NCI-H460 (cell line): ENCODE measurements at regions not wholly inside any gene's neighbourhood (a gene's known extent, or its start where the extent isn't known, plus 50 kb on each side); places are given as distances from the start of the nearest gene placed in this dataset.

ENCODE experiments used
- DNase-seq: peaks from one replicate; pipeline ENCODE4 v3.0.0-alpha.2; 2016; ENCODE audit warnings: low read depth; ENCODE audit errors: extremely low read depth

DNA sequence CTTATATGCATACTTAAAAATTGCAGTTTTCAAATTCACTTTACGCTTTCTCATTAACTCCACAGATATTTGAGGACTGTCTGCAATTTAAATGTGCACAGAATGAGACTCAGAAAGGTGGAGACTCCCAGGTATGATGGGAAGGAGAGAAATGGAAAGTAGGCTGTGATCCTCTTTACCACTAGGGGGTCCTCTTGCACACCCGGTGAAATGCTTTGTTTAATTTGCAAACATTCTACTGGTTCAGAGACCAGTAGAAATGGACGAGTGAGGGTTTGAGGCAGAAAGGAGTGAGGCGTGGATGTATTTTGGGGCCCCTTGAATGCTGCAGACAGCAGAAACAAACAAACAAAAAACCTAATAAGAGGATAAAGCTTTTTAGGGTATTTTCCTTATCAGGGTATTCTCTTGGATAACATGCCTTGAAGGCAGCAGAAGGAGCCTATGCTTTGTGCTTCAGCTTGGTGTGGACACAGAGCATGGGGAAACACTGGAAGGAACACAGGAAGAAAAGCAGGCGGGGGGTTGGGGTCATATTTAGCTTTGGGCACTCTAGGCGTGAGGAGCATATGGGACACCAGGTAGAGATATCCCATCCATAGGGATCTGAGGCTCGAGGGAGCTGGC, 410.1 kb downstream of the DMRT2 start:
- no peak for DNase-seq

DNA sequence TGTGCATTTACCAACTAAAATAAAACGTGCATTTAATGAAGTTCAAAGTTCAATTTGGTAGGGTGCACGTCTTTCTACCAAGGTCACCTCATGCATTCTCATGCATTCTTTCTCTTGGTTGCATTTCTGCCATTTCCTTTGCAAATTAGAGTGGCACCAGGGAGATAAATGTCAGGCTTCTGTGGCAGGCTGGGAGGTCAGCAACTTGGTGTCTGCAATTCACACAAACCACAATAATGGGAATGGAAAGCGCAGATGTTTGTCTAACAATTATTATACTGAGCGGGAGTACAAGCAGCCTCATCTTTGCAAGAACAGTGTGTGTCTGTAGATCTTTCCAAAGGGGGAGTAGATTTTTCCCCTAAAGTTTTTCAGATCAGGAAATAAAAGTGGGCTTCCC, 411.7 kb downstream of the DMRT2 start:
- no peak for DNase-seq

DNA sequence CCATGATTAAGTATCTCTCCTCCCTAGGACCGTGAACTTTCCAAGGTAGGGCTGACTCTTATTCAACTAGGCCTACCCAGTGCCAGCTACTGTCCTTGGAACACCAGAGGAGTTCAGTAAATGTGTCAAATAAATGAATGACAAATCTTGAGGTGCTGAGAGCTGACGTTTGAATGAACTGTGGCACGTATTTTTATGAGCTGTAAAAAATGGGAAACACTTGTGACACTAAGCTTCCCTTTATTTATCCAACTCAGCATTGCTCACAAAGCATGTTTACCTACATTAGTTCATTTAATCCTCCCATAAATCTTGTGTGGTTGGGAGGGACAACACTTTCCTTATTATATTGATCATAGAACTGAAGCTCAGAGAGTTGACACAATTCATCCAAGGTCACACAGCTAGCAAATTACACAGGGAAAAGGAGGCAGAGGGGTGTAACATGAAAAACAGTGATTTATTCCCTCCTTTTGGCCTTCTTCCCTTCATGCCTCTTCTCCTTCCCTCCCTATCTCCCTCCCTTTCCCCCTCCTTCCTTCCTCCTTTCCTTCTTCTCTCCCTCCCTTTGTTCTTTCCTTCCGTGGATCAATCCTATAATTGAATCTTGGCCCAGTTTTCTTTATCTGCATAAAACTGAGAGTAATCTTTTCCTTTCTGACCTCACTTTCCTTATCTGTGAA, 412.6 kb downstream of the DMRT2 start:
- no peak for DNase-seq

DNA sequence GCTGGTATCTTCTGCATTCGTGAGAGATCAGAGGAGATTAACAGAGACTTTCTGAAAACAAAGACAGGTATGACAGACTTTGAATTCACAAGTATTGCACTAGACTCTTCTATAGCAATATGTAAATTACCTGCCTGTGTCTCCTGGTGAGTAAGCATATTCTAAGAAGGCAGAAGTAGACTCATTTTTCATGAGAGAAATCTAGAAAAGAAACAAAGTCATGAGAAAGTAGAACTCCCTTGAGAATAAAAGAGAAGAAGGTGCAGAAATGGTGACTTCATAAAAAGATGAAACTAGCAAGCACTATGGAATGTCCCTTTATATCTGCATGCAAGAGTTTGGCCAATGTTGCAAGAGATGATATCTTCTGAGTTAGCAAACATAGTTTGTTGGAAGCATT, 419.8 kb downstream of the DMRT2 start:
- no peak for DNase-seq

DNA sequence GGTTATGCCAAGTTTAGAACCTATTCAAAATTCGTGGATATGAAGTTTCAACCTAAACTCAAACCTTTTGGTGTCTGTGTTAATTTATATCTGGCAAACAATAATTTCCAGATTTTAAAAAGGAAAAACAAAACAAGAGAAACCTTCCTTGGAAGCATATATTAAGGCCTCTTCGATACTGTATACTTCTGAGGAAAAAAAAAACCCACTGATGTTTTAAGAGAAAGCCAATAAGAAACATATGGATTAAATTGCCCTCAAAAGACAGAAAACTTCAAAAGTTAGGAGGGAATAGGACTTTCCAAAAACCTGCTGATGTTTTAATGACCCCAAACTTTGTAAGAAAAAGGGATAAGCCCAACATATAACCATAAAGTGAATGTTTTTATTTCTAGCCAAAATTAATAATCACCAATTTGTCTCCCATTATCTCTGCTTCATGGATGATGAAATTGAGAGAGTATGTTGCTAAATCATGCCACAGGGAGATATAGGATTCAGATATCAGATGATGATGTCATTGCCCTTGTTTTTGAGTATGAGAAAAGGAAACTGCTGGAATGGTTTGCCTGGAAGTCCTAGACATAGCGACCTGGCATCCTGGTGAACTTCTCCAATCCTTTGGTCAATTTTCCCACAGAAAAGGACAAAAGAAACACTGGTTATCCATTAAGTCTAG, 423.9 kb downstream of the DMRT2 start:
- DNase-seq = no peak

DNA sequence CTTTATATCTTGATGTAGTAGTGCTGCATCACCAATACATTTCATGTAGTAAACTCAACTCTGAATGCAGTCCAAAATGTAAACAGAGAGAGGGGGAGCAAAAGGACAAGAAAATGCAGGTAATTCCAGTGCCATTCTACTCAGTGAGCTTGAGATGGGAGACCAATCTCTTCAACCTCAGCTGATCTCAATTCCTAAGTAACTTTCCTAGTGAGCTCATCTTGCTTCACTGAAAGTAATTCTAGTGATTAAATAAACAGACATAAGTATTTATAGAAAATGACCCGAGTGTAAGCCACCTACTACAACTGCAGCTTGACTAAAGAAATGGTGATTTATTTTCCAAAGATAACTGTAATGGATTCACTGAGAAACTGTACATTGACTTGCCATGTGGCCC, 424.5 kb downstream of the DMRT2 start:
- no peak for DNase-seq

DNA sequence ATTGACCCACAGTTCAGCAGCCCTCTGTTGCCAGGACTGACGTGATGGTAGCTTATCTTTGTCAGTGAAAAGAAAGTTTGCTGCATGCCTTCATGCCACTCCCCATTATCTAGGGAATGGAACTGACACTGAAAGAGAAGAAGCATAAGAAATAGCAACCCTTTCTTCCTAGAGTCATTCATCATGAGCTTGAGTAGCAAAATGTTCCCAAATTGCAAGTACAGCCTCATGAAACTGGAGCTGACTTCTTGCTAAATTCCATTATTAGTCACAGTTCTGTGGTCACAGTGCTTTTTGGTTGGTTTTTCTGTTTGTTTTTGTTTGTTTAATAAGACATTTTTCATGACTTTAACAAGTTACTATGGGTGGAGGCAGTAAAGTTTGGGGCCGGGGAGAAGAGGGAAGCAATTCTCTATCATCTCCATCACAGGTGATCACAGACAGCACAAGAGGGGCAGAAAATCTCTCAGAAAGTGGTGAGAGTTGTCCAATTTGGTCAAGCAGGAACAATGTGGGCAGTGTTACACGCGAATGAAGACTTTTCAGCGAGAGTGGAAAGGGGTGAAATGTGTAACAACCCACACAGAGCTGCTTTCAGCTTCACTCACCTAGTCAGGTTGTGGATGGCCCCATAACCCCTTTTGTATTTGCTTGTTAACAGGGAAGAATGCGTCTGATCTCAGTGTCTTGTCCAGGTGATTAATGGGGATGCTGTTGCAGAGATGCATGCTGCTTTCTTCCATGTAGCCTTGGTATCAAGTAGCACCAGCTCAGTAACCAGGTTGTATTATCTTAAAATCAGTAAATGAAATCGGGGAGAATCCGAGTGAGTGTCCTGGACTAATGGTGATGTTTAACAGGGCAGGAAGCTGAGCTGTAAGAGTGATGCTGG, 440.4 kb downstream of the DMRT2 start:
- DNase-seq = no peak

DNA sequence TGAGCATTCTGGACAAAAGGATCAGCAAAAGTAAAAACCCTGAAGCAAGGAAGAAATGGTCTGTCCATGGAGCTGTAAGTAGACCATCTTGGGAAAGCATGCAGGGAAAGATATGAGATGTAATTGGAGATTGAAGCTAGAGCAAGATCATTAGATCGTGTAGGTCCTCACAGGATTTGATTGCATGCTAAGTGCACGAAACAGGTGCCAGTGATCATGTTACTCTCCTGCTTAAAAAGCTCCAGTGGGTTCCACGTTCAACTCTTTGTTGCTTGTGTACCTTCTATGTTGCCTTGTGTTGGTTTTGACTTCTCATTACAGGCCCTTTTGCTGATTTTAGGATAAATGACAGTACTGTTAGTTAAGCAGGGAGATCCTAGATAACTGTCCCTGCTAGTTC, 442.0 kb downstream of the DMRT2 start:
- no peak for DNase-seq

DNA sequence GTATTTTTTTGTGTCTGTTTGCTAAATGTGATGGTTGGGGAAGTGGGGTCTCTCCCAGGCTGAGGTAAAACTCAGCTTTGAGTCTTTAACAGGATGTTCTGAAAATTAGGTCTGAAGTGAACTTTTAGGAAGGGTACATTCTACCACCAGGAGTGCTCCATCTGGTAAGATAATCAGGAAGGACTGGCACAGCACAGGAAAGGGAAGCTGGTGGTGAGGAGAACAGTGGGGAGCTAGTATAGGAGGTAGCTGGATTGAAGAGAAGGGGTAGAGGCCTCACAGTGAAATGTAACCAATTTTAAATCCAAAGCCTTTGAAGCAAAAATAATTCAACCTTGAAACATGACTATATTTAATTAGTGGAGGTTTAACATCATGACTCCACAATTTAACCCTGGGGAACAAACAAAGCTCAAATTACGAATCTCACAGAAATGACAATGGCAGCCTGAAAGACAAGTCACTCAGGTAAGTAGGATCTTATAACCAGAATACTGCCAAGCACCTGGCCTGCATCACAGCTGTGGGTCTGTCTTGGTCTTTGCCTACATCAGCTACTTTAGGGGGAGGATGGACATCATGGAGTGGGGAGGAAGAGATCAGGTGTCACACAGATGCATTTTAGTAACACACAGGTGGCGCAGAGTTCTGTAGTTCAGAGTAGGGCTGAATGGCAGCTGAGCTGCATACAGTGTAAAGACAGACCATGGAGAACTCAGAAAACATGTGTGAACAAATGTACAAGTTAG, 445.3 kb downstream of the DMRT2 start:
- no peak for DNase-seq

DNA sequence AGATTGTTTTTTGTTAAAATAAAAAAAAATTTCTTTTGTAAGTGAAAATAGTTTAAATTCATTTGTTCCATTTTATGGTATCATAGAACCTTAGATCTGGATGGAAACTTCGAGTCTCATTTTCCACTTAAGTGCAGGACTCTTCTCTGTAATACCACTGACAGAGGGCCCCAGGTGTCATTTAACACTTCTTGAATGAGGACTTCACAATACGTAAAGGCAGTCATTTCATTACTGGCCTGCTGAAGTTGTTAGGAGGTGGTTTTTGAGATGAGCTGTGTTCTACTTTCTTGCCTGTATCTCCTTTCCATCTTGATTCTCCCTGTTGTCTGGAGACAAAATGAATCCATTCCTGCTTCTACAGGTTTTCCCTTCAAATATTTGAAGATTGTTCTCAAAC, 455.3 kb downstream of the DMRT2 start:
- DNase-seq = no peak

DNA sequence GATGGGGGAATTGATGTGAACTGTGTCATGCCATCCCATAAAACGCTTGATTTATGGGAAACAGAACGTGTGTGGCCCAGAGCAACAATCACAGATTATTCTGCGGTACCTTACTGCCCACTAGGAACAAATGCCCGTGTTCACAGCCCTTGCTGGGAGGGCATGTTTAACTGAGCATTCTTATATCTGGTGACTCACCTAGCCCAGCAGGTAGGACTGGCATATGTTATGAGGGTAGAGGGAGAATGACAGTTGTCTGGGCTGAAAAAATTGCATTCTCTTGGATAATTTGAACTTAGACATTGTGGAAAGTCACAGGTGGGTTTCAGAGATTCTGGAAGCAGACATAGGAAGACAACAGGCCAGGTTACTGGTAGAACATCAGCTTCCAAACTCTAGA, 460.6 kb downstream of the DMRT2 start:
- DNase-seq = no peak

DNA sequence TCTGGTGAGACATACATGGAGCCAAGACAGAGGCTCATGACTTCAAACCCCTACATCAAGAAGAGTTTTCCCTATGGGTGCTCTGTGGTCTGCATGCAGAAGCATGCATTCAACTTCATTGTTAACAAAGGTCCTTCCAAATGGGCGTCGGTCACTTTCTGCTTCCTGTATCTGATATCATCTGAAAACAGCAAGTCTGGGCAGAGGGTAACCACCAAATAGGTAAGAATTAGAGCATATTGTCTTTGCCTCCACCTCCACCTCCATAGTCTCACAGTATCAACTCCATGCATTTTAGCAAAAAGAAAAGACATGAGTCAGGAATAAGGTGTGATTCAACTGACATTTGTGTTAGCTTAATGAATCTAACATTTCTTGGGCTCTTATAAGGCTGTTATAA, 462.9 kb downstream of the DMRT2 start:
- DNase-seq = no peak

DNA sequence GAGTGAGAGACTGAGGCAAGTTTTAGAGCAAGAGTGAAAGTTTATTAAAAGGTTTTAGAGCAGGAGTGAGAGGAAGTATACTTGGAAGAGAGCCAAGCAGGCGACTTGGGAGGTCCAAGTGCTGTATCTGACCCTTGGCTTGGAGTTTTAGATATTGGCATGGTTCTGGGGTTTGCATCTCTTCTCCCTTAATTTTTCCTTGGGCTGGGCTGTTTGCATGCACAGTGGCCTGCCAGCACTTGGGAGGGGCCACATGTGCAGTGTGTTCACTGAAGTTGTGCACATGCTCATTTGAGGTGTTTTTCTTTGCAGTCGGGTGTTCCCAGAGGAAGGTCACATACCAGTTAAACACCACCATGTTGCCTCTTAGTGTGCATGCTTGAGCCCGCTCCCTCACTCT, 464.1 kb downstream of the DMRT2 start:
- DNase-seq = no peak

DNA sequence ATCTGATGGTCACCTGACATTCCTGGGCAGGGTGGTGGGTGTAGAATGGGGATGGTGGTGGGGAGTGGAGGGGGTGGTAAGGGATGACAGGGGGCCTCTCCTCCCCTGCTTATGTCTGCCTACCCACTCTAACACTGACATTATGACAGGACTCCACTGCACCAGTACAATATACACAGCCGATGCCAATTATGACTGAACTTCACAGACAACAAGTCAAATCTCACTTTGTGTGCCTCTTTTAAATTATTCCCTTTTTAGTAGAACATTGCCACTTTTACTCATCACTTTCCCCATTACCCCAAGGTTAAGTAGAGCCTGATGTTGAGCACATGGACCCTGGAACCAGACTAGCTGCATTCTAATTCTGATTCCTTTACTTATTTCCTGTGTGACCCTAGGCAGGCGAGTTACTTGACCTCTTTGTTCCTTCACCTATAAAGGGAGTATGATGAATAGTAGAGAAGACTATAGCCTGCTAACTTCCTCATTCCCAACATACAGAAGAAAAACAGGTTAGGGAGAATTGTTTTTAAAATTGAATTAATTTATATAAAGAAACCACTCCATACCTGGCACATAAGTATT, 464.7 kb downstream of the DMRT2 start:
- DNase-seq = no peak

DNA sequence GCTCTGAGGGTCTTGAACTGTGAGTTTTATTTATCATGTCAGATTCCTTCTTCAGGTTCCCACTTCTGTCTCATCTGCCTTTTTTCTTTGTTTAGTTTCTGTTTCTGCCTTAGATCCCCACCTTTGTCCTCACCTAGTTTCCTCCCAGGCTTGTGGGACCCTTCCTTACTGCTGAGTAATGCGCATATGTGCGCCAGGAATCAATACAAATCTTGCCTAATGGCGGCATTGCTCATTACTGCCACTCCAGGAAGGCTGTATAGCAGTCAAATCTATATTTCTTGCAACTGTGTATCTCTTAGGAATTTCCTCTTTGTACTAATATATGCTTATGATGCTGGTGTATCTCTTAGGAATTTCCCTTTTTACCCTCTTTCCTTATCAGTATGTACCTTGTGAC, 465.4 kb downstream of the DMRT2 start:
- no peak for DNase-seq

DNA sequence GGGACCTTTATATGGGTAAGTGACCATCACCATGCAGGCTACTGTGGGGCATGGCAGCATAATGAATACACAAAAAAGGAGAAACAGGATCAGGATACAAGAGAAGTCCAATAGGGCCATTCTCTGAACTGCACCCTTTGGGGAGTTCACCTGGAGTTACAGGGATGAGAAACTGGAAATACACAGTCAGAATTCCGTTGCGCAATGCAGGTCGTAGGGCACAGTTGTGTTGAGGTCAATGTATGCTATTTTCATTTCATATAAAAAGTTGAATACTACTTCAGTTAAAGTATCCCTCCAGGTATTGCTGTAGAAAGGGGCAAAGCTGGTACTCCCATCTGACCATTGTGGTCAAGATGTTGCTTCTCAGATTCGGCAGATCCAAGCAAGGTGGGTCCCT, 471.4 kb downstream of the DMRT2 start:
- no peak for DNase-seq

DNA sequence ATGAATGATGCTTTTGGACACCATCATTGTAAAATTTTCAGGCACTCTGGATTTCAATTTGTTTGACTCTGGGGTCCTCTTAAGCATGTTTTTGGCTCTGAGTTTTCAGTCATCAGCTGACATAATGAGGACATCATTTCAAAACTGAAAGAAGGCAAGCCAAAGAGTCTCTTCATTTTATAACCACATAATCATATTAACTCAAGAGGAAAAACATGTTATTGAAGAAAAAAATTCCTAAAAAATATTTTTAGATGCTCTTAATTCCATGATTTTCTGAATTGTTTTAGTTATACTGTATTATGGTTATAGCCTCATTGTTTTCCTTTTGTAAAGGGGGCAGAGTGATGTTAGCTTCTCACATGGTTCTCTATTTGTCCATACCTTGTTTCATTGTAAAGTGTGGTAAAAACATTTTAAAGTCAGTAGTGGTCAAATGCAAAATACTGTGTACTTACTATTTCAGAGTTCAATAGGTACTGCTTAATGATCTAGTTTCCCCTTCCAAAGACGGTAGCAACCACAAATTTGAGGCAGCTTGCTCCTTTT, 472.1 kb downstream of the DMRT2 start:
- no peak for DNase-seq

DNA sequence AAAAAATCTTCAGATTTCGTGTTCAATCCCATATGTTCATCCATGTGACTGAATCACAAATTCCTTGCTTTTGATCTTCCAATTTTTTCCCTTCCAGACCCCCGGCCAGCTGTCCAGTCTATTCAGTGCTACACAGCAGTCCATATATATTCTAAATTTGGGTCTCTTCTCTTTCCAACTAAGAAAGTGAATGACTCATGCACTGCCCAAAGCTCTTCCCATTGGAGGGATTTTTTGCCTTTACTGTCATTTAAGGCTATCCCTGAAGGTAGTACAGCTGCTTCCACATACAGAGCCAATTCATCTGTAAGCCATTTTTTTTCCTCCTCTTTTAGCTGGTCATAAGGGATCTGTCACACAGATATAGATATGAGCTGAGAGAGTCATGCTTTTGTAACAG, 478.3 kb downstream of the DMRT2 start:
- DNase-seq = no peak

DNA sequence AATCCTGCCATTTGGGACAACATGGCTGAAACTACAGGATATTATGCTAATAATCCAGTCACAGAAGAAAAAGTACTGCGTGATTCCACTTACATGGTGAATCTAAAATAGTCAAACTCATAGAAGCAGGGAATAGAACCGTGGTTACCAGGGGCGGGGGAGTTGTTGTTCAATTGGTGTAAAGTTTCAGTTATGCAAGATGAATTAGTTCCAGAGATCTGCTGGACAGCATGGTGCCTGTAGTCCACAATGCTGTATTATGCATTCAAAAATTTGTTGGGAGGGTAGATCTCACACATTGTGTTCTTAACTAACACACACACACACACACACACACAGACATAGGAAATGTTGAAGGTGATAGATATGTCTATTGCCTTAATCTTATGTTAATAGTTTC, 480.5 kb downstream of the DMRT2 start:
- DNase-seq = no peak

DNA sequence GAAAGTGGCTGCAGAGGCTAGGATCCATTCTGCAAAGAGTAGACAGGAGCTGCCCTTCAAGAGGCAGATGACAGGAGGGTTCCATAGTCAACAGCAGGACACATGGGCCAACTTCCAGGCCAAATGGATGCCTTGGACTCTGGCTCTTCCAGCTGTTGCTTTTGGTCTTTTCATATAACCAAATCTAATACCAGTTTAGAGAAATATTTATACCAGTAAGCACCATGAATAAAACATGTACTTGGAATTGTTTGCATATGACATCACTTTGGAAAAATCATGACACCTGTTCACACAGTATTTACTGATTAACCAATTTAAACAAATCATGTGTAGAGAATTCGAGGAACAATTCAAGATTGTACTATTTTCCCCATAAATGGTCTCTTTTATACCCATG, 481.3 kb downstream of the DMRT2 start:
- DNase-seq = no peak
